Transverse colon (tissue), 4 donors: ENCODE measurements at regions not wholly inside any gene's neighbourhood (a gene's known extent, or its start where the extent isn't known, plus 50 kb on each side); places are given as distances from the start of the nearest gene placed in this dataset.

Experiments used
- CTCF ChIP-seq, 5 experiments: fragments of 200-600 bp in 3 of 5; fragments of 450-650 bp in 2 of 5; sonication (generic) in 3 of 5; IDR thresholded peaks; 1 replicate in 2 of 5; 2 replicates in 3 of 5; pipeline ENCODE4 v1.5.1; 2016 to 2017; ENCODE audit warnings: antibody characterized with exemption in 5 of 5, inconsistent platforms in 3 of 5, mild to moderate bottlenecking in 2 of 5, moderate library complexity in 1 of 5
- EP300 ChIP-seq: sonication (generic); formaldehyde crosslinking; IDR thresholded peaks from one replicate; pipeline ENCODE4 v1.6.1; 2017; ENCODE audit warnings: antibody characterized with exemption, low read depth
- POLR2A ChIP-seq: fragments of 450-650 bp; IDR thresholded peaks from one replicate; pipeline ENCODE4 v1.6.1; 2016; ENCODE audit warnings: antibody characterized with exemption, mild to moderate bottlenecking, moderate library complexity
- POLR2AphosphoS5 ChIP-seq, 3 donors: sonication (generic); formaldehyde crosslinking; IDR thresholded peaks; one replicate each; pipeline ENCODE4 v1.6.1; 2016; ENCODE audit warnings: antibody characterized with exemption in 3 of 3

- TF ChIP-seq CTCF (IDR thresholded peaks at IDR 0.05) (no peak), POLR2A (no peak), POLR2AphosphoS5 (IDR thresholded peaks at IDR 0.05) (peak in 1 of 3 donors; percentile 23), EP300 (peak; percentile 41)
These were observed 55.2 kb upstream of the FOXF1 start for GRCh38 chr16:86455116-86455515.
